NCI-H748 treated with DMSO at 0.1 percent for 48 hours (cell line): ENCODE measurements at regions not wholly inside any gene's neighbourhood (a gene's known extent, or its start where the extent isn't known, plus 50 kb on each side); places are given as distances from the start of the nearest gene placed in this dataset.

Experiments used
- DNase-seq: peaks from one replicate; lab custom pipeline; 2025; lab: John Stamatoyannopoulos, UW

DNA sequence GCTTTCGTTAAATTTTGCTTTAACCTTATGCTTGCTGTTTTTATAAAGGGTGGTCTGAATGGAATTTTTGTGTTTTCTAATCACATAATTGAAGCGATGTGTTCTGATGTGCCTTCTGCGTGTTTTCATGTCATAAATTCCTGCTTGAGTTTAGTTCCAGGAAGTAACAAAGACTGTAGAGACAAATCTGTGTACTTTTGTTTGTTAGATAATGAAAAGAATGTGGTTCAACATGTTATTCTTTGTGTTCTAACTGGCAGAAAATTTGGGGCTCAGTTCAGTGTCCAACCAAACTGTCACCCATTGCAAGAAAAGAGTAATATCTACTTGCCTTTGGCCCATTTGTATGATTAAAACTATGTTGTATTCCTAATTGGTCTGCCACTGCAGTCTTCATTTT, 324.0 kb downstream of the DIPK2A start:
- no peak for DNase-seq

- DNase-seq = no peak
These were observed 325.2 kb downstream of the DIPK2A start for GRCh38 chr3:144296808-144297207.

GRCh38 chr3:144301863-144302262, 330.2 kb downstream of the DIPK2A start:
- DNase-seq = no peak

- no peak for DNase-seq
These were observed 336.3 kb downstream of the DIPK2A start for GRCh38 chr3:144307951-144308350.

GRCh38 chr3:144308396-144308795, 336.8 kb downstream of the DIPK2A start:
- no peak for DNase-seq

- DNase-seq = no peak
These were observed 341.1 kb downstream of the DIPK2A start for GRCh38 chr3:144312702-144313101.

DNA sequence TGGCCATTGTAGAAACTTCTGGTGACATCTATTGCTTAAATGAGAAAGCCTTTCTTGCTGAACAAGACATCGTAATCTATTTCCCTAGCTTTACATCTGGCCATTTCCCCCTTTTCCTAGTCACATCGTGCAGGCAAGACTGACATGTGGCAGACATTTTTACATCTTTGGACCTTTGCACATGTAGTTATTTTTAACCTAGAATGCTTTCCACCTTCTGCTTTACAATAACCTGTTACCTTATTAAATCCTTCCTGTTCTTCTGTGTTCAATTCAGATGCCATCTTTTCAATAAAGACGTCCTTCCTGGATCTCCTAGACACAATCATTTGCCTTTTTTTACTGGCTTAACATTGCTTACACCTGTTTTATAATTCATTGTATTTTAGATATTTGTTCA, 343.3 kb downstream of the DIPK2A start:
- DNase-seq = no peak

- DNase-seq = no peak
These were observed 346.3 kb downstream of the DIPK2A start for GRCh38 chr3:144317961-144318360.

DNA sequence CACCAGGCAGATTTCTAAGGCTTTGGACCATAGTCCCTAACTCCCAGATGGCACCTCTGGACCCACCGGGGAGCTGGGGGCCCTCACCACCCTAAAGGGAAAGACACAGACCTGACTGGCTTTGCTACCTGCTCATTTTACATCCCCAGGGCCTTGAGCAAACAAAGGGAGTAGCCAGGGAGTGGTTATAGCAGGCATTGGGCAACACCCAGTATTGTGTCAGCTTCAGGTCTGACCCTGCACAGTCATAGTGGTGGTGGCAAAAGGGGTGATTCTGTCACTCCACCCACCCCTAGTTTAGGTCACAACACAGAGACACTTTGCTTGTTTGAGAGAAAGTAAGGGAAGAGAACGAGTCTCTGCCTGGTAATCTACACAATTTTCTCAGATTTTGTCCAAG, 352.5 kb downstream of the DIPK2A start:
- DNase-seq = peak; percentile 4

- DNase-seq = no peak
These were observed 361.2 kb downstream of the DIPK2A start for GRCh38 chr3:144332868-144333267.

DNA sequence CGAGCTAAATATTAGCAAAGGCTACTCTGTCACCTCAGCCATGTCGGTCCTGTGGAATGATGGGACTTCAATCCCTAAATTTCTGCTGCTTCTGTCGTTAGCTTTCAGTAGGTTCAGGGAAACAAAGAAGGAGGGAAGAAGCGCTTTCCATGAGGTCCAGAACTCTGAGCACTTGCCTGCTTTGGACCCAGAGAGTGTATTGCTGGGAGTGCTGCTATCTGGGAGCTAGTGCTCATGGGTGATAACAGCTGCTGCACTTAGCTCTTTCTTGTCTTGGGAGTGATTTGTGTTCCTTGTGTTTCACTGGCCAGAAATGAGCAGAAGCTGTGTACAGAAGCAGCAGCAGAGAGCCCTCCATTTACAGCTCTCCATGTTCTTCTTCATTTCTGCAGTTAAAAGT, 369.8 kb downstream of the DIPK2A start:
- no peak for DNase-seq

DNA sequence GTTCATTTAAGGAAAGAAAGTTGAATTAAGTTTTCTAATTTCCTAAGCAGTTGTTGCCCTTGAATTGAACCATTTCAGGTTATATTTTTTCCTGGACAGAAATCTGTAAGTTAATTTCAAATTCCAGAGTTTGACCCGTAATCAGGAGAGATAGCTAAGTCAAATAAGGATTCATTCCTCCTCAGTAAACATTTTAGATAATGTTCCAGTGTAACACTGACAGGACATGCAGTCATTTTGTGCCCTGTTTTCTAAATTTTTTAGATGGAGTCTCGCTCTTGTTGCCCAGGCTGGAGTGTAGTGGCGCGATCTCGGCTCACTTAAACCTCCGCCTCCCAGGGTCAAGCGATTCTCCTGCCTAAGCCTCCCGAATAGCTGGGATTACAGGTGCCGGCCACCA, 371.7 kb downstream of the DIPK2A start:
- no peak for DNase-seq

DNA sequence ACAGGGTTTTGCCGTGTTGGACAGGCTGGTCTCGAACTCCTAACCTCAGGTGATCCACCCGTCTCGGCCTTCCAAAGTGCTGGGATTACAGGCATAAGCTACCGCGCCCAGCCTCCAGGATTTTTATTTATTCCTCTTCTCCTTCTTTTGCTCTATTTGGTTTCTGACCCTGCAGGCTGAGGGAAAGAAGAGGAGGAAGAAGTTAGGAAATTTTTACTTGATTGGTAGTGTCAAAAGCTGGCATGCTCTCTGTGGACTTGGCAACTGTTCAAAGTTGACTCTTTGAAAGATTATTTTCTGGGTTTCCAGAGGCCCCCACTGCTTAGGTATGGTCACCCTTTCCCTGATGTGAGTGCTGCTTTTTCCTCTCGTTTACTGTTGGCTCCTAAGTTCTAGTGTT, 372.2 kb downstream of the DIPK2A start:
- DNase-seq = no peak

GRCh38 chr3:144344925-144345548, 373.4 kb downstream of the DIPK2A start:
- no peak for DNase-seq

GRCh38 chr3:144350125-144350524, 378.5 kb downstream of the DIPK2A start:
- DNase-seq = no peak

DNA sequence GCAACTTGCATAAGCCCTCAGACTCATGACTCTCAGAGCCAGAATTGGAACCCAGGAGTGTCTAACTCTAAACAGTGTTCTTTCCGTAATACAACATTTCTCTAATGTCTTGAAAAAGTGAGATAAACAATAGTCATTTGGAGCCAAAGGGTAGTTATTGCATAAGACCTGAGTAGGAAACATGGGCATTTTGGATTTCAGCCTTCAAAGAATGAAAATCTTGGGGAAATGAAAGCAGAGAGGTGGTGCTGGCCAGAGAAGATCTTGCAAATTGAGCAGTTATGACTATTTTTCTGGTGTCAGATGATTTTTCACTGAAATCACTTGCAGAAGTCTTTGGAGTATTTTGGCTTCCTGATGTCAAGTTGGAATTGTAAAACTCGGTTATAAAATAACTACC, 379.4 kb downstream of the DIPK2A start:
- DNase-seq = no peak

DNA sequence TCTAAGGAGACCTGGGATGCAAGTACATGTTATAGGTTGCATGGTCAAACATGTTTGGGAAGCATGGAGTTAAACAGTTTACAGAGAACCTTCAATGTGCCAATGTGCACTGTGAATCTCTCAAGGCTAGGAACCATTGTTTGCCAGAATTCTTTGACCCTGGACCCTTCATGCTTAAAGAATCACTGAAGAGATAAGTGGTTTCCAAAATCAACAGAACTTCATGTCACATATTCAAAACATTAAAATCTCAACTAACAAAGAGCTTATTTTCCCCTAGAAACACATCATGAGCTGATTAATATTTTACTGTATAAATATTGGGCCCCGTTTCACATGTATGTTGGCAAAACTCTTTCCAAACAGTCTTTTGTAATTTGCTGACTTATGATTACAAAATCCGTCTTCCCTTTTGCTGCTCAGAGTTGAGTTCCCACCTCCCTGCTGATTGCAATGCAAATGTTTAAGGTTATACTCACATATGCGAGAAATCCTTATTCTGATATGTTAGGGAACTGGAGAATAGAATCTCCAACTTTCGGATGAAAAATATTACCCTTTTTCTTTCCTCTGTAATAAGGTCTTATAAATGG, 380.2 kb downstream of the DIPK2A start:
- DNase-seq = no peak

GRCh38 chr3:144358191-144358590, 386.6 kb downstream of the DIPK2A start:
- no peak for DNase-seq

- DNase-seq = no peak
These were observed 389.4 kb downstream of the DIPK2A start for GRCh38 chr3:144361002-144361401.

DNA sequence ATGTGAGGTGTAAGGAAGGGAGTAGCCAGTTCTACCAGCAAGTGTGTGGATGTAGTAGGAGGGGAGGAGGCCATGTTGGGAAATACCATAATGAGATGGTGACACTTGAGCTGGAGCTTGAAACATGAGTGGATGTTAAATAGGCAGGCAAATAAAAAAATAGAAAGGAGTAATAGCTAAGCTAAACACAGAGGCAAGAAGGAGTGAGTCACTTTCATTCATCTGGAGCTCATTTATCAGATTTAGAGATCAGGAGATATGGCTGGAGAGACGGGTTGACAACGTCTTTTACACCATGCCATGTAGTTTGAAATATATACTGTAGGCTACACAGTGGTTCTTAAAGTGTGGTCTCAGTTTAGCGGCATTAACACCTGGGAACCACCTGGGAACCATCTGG, 390.5 kb downstream of the DIPK2A start:
- no peak for DNase-seq

DNA sequence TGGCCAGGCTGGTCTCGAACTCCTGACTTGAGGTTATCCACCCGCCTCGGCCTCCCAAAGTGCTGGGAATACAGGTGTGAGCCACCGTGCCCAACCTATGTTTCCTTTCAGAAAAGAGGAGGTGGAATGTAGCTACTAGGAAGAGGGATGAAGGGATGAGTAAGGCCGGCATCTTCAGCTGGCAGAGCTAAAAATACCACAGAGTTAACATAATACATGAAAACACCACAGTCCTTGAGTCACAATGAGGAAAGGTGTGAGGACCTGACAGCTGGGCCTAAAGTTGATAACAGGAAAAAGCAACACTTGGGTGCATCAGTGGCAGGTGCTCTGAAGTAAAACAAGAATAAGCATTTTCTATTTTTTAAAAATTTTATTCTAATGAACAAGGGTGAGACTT, 392.2 kb downstream of the DIPK2A start:
- DNase-seq = no peak

GRCh38 chr3:144364737-144365136, 393.1 kb downstream of the DIPK2A start:
- DNase-seq = no peak

DNA sequence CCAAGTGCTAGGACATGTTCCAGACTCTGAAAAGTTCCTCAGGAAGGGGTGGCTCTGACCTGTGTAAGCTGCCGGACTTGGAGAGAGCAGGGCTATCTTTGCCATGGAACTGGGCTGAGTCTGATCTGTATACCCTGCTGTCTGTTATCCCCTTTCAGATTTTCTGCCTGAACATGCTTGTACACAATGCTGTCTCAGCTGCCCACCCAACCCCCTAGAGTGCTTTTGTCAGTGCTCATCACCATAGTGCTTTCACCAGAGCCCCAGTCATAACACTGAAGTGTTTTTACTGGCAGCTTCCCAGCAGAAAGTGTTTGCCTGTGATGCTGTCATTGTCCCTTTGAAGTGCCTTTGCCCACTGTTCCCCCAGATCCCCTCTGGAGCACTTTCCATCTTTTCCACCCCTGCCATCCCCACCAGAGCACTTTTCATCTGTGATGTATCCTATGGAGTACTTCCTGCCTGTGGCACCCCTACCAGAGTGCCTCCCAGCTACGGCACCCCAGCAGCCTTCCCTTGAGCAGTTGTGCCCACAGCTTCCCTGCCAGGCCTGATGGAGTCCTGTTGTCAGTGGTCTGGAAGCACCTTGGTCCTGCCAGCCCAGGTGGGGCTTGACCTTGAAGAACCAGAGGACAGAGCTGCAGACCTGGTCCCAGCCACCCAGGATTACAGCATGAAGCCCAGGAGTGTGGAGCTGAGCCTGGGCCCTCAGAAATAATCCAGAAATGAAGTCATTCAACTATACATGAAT, 397.7 kb downstream of the DIPK2A start:
- peak; percentile 92 for DNase-seq

DNA sequence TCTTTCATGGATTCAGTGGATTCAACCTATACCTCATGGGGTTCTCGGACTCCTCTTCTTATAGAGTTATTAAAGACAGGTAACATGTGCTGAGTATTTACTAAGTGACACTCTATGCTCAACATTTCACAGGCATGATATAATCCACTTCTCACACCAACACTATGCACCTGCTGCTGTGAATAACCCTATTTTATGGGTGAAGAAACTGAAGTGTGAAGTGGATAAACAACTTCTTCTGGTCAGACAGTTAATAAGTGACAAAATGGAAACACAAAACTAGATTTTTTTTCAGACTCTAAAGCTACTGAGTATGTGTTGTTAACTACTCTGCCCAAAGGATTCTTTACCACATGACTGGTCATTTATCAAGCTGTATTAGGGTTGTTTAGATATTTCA, 403.5 kb downstream of the DIPK2A start:
- no peak for DNase-seq
